ENCODE measurements at regions not wholly inside any gene's neighbourhood (a gene's known extent, or its start where the extent isn't known, plus 50 kb on each side); places are given as distances from the start of the nearest gene placed in this dataset.

DNA sequence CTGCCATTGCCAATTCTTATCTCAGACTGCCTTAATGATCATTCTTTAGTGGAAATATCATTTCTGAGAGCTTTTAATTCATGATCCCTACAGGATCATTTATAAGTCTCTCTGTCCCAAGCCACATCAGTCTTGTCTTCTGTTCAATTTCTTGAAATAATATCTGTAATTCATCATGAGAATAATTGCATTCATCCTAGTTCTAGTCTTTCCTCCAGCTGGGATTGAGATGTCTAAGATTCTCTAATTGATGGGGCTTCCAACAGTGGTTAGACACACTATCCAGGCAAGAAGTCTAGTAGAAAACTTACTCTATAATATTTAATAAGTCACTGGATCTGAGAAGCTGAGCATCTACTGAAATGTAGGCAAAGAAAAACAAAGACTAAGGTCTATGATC is 854.7 kb upstream of the ADGRL3 start:
- Histone ChIP-seq H3K4me1 (no peaks in the 10 kb centered on the region), H3K27ac (no peak overlapping the region), H3K9me3 (no peaks in the 10 kb centered on the region), H3K4me3 (no peak overlapping the region), H3K27me3 (no peaks in the 10 kb centered on the region), H3K36me3 (no peaks in the 10 kb centered on the region)
- no peak for DNase-seq
- TF ChIP-seq POLR2A (IDR thresholded peaks at IDR 0.05) (no peak), CTCF (IDR thresholded peaks at IDR 0.05) (no peak)
- intact Hi-C loops (cut with DNase I), result no loop called here

DNA sequence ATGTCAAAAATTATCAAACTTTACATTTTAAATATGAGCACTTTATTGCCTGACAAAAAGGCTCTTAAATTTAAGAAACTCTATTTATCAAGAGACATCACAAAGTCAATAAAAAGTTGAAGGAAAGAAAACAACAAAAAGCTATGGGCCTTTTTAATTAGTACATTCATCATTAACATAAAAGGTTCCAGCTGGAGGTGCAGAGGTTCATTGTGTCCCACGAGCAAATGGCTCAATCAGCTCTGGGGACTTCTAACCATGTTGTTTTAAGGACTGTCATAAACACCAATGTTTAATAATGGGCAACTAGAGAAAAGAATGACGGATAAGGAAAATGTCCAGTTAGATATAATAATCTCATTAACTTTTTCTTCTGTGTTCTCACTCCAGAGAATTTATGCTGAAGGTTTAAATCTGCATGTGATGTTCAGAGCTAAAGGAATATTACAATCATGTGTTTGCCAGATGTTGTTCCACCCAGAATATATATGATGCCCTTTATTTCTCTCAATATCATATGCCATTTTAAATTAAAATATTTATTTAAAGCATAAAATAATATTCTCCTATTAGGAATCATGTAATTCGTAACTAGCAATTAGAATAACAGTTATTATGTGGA is 840.3 kb upstream of the ADGRL3 start:
- no peak overlapping the region for H3K4me3 ChIP-seq
- H3K27ac ChIP-seq, result no peak overlapping the region
- TF ChIP-seq CTCF (IDR thresholded peaks at IDR 0.05) (no peak), POLR2A (IDR thresholded peaks at IDR 0.05) (no peak)
- H3K4me1 ChIP-seq, result no peaks in the 10 kb centered on the region
- 54 to 63% methylated on average over 3 of the region's 3 CpGs for WGBS, 2 donors
- intact Hi-C loops (cut with DNase I), result no loop called here
- DNase-seq, result no peak
- no peaks in the 10 kb centered on the region for H3K36me3 ChIP-seq
- H3K9me3 ChIP-seq, result no peaks in the 10 kb centered on the region
- no peaks in the 10 kb centered on the region for H3K27me3 ChIP-seq

GRCh38 chr4:60365176-60365575 is 835.0 kb upstream of the ADGRL3 start:
- H3K4me1 ChIP-seq, result no peaks in the 10 kb centered on the region
- no peaks in the 10 kb centered on the region for H3K9me3 ChIP-seq
- WGBS, 2 donors, result 66 to 67% methylated on average over 3 of the region's 3 CpGs
- intact Hi-C loops (cut with DNase I), result no loop called here
- H3K36me3 ChIP-seq, result no peaks in the 10 kb centered on the region
- DNase-seq, result no peak
- no peak overlapping the region for H3K27ac ChIP-seq
- H3K4me3 ChIP-seq, result no peak overlapping the region
- TF ChIP-seq CTCF (IDR thresholded peaks at IDR 0.05) (no peak), POLR2A (IDR thresholded peaks at IDR 0.05) (no peak)
- no peaks in the 10 kb centered on the region for H3K27me3 ChIP-seq

DNA sequence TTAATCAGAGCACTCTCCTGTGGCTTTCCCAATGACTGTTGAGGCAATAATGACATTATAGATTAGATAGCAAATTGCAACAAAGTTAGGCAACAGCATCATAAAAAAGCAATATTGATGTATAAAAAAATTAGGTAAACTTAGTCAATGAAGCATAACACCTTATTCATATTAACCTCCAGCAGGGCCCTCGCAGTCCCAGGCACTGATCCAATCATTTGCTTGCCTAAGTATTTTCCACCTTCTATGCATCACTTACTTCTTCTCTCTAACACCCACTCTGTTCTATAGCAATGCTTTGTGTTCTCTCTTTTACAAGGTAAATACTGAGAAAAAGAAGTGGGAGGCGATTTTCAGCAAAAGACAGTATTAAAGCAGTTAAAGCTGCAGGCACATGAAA is 833.5 kb upstream of the ADGRL3 start:
- TF ChIP-seq POLR2A (IDR thresholded peaks at IDR 0.05), result no peak
- TF ChIP-seq CTCF (IDR thresholded peaks at IDR 0.05), result no peak
- no peaks in the 10 kb centered on the region for H3K9me3 ChIP-seq
- H3K27ac ChIP-seq, result no peak overlapping the region
- no peaks in the 10 kb centered on the region for H3K36me3 ChIP-seq
- WGBS, 2 donors, result 30 to 60% methylated on average over 2 of the region's 2 CpGs
- H3K4me3 ChIP-seq, result no peak overlapping the region
- intact Hi-C loops (cut with DNase I), result no loop called here
- no peaks in the 10 kb centered on the region for H3K27me3 ChIP-seq
- H3K4me1 ChIP-seq, result no peaks in the 10 kb centered on the region
- no peak for DNase-seq

DNA sequence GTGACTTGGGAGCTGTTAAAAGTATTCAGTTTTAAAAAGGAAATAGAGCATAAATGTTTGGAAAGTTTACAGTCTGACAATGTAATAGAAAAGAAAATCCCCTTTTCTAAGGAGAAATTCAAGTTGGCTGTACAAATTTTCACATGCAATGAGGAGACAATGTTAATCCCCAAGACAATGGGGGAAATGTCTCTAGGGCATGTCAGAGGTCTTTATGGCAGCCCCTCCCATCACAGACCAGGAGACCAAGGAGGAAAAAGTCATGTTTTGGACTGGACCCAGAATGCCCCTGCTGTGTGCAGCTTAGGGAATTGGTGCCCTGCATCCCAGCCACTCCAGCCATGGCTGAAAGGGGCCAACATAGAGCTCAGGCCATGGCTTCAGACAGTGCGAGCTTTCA is 831.1 kb upstream of the ADGRL3 start:
- intact Hi-C loops (cut with DNase I), result no loop called here
- H3K4me3 ChIP-seq, result no peak overlapping the region
- DNase-seq, result no peak
- no peak for TF ChIP-seq POLR2A (IDR thresholded peaks at IDR 0.05)
- TF ChIP-seq CTCF (IDR thresholded peaks at IDR 0.05), result no peak
- H3K27ac ChIP-seq, result no peak overlapping the region
- no peaks in the 10 kb centered on the region for H3K36me3 ChIP-seq
- no peaks in the 10 kb centered on the region for H3K9me3 ChIP-seq
- no peaks in the 10 kb centered on the region for H3K27me3 ChIP-seq
- WGBS, 2 donors, result 33 to 57% methylated on average over 1 of the region's 1 CpG
- H3K4me1 ChIP-seq, result no peaks in the 10 kb centered on the region
